Adipocyte (in vitro differentiated cells): ENCODE measurements at regions not wholly inside any gene's neighbourhood (a gene's known extent, or its start where the extent isn't known, plus 50 kb on each side); places are given as distances from the start of the nearest gene placed in this dataset.

ENCODE experiments used
- DNase-seq: peaks from one replicate; pipeline ENCODE4 v3.0.0-alpha.2; 2015; ENCODE audit warnings: low read depth
- H3K27me3 ChIP-seq: replicated peaks from 2 replicates; pipeline ENCODE4 v1.7.0; 2013; ENCODE audit warnings: mild to moderate bottlenecking, low read length, moderate library complexity; ENCODE audit not compliant: control insufficient read depth, insufficient read depth
- H3K36me3 ChIP-seq: 2 replicates; pipeline ENCODE4 v1.7.0; 2013; ENCODE audit warnings: low read length, mild to moderate bottlenecking, moderate library complexity; ENCODE audit not compliant: control insufficient read depth, insufficient read depth, severe bottlenecking
- H3K4me1 ChIP-seq: 2 replicates; pipeline ENCODE4 v1.7.0; 2013; ENCODE audit warnings: mild to moderate bottlenecking, low read length, moderate library complexity; ENCODE audit not compliant: control insufficient read depth, insufficient read depth
- H3K4me3 ChIP-seq: 2 replicates; pipeline ENCODE4 v1.7.0; 2013; ENCODE audit warnings: mild to moderate bottlenecking, low read length, moderate library complexity
- H3K9ac ChIP-seq: 2 replicates; pipeline ENCODE4 v1.7.0; 2013; ENCODE audit warnings: mild to moderate bottlenecking, low read length, moderate library complexity
- H3K9me3 ChIP-seq: 2 replicates; pipeline ENCODE4 v1.7.0; 2013; ENCODE audit warnings: mild to moderate bottlenecking, low read length, moderate library complexity; ENCODE audit not compliant: control insufficient read depth

- no peak for DNase-seq
- H3K27me3 ChIP-seq, result no peaks in the 10 kb centered on the region
- no peaks in the 10 kb centered on the region for H3K9me3 ChIP-seq
Measured at GRCh38 chr2:71932780-71933466, 214.7 kb downstream of the CYP26B1 start.

GRCh38 chr2:71932037-71932779 lies 215.5 kb downstream of the CYP26B1 start:
- no peaks in the 10 kb centered on the region for H3K27me3 ChIP-seq
- H3K4me3 ChIP-seq, result no peak overlapping the region
- H3K9ac ChIP-seq, result no peak overlapping the region
- H3K9me3 ChIP-seq, result no peaks in the 10 kb centered on the region
- H3K4me1 ChIP-seq, result peaks cover 25% of the 10 kb centered on the region
- DNase-seq, result no peak
- H3K36me3 ChIP-seq, result no peaks in the 10 kb centered on the region

More at GRCh38 chr2:71932780-71933466, 214.7 kb downstream of the CYP26B1 start:
- H3K4me3 ChIP-seq, result no peak overlapping the region
- no peaks in the 10 kb centered on the region for H3K36me3 ChIP-seq
- H3K9ac ChIP-seq, result no peak overlapping the region
- peaks cover 25% of the 10 kb centered on the region for H3K4me1 ChIP-seq

- no peaks in the 10 kb centered on the region for H3K27me3 ChIP-seq
- DNase-seq, result peak; percentile 40
- H3K36me3 ChIP-seq, result no peaks in the 10 kb centered on the region
Measured at GRCh38 chr2:71930049-71930681, 217.5 kb downstream of the CYP26B1 start.

GRCh38 chr2:71929482-71929772 lies 218.2 kb downstream of the CYP26B1 start:
- Histone ChIP-seq H3K36me3 (no peaks in the 10 kb centered on the region), H3K4me3 (no peak overlapping the region), H3K9me3 (no peaks in the 10 kb centered on the region)

More at GRCh38 chr2:71930049-71930681, 217.5 kb downstream of the CYP26B1 start:
- Histone ChIP-seq H3K9ac (no peak overlapping the region), H3K4me1 (peaks cover 14% of the 10 kb centered on the region), H3K9me3 (no peaks in the 10 kb centered on the region), H3K4me3 (no peak overlapping the region)

GRCh38 chr2:71928734-71929481 lies 218.8 kb downstream of the CYP26B1 start:
- Histone ChIP-seq H3K36me3 (no peaks in the 10 kb centered on the region), H3K27me3 (no peaks in the 10 kb centered on the region), H3K4me3 (no peak overlapping the region), H3K9me3 (no peaks in the 10 kb centered on the region), H3K9ac (no peak overlapping the region), H3K4me1 (peaks cover 1% of the 10 kb centered on the region)
- DNase-seq, result no peak

More at GRCh38 chr2:71929482-71929772, 218.2 kb downstream of the CYP26B1 start:
- H3K4me1 ChIP-seq, result peaks cover 6% of the 10 kb centered on the region
- H3K9ac ChIP-seq, result no peak overlapping the region
- no peaks in the 10 kb centered on the region for H3K27me3 ChIP-seq
- DNase-seq, result no peak

- no peaks in the 10 kb centered on the region for H3K36me3 ChIP-seq
- DNase-seq, result no peak
- no peak overlapping the region for H3K9ac ChIP-seq
- peaks cover 7% of the 10 kb centered on the region for H3K4me1 ChIP-seq
- H3K4me3 ChIP-seq, result no peak overlapping the region
- H3K9me3 ChIP-seq, result no peaks in the 10 kb centered on the region
- H3K27me3 ChIP-seq, result no peaks in the 10 kb centered on the region
Measured at GRCh38 chr2:71927757-71928715, 219.6 kb downstream of the CYP26B1 start.

- Histone ChIP-seq H3K9ac (no peak overlapping the region), H3K27me3 (no peaks in the 10 kb centered on the region), H3K4me3 (no peak overlapping the region), H3K36me3 (no peaks in the 10 kb centered on the region), H3K4me1 (peaks cover 7% of the 10 kb centered on the region), H3K9me3 (no peaks in the 10 kb centered on the region)
- DNase-seq, result no peak
Measured at GRCh38 chr2:71926876-71927756, 220.5 kb downstream of the CYP26B1 start.

GRCh38 chr2:71926089-71926447 lies 221.6 kb downstream of the CYP26B1 start:
- DNase-seq, result no peak

GRCh38 chr2:71925268-71926088 lies 222.2 kb downstream of the CYP26B1 start:
- H3K36me3 ChIP-seq, result no peaks in the 10 kb centered on the region
- no peak for DNase-seq
- no peak overlapping the region for H3K9ac ChIP-seq
- H3K4me3 ChIP-seq, result no peak overlapping the region
- H3K27me3 ChIP-seq, result no peaks in the 10 kb centered on the region
- H3K4me1 ChIP-seq, result peaks cover 7% of the 10 kb centered on the region
- H3K9me3 ChIP-seq, result peaks cover 7% of the 10 kb centered on the region

More at GRCh38 chr2:71926089-71926447, 221.6 kb downstream of the CYP26B1 start:
- Histone ChIP-seq H3K27me3 (no peaks in the 10 kb centered on the region), H3K4me1 (peaks cover 7% of the 10 kb centered on the region), H3K36me3 (no peaks in the 10 kb centered on the region), H3K4me3 (no peak overlapping the region), H3K9ac (no peak overlapping the region), H3K9me3 (peaks cover 3% of the 10 kb centered on the region)
